IPS-18c (cell line): ENCODE measurements at regions not wholly inside any gene's neighbourhood (a gene's known extent, or its start where the extent isn't known, plus 50 kb on each side); places are given as distances from the start of the nearest gene placed in this dataset.

ENCODE experiments used
- H3K4me3 ChIP-seq: 2 replicates; pipeline ENCODE4 v1.7.0; 2013; ENCODE audit warnings: low read depth, mild to moderate bottlenecking, low read length, moderate library complexity; ENCODE audit not compliant: insufficient read depth
- H3K9me3 ChIP-seq: one replicate; pipeline ENCODE4 v1.6.1; 2013; ENCODE audit warnings: mild to moderate bottlenecking, low read length, moderate library complexity; ENCODE audit not compliant: control insufficient read depth, insufficient read depth

DNA sequence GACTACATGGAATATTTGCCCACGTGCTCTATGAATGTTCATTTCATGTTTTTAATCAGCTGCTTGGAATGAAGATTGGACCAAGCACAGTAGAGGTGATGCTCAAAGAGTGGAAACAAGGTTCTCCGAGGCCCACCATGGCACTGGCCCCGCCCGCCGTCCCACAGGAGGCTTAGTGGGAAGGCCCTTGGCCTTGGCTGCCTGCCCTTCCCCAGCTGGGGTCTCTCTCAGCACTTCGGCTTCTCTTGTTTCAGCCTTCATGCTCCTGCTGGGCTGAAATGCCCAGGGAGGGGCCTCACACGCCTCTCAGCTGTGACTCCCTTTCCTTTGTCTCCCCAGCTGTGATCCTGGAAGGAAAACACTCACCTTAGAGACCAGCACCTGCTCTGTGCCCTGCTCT, 833.2 kb downstream of the GALR1 start:
- Histone ChIP-seq H3K9me3 (peaks cover 2% of the 10 kb centered on the region), H3K4me3 (no peak overlapping the region)

DNA sequence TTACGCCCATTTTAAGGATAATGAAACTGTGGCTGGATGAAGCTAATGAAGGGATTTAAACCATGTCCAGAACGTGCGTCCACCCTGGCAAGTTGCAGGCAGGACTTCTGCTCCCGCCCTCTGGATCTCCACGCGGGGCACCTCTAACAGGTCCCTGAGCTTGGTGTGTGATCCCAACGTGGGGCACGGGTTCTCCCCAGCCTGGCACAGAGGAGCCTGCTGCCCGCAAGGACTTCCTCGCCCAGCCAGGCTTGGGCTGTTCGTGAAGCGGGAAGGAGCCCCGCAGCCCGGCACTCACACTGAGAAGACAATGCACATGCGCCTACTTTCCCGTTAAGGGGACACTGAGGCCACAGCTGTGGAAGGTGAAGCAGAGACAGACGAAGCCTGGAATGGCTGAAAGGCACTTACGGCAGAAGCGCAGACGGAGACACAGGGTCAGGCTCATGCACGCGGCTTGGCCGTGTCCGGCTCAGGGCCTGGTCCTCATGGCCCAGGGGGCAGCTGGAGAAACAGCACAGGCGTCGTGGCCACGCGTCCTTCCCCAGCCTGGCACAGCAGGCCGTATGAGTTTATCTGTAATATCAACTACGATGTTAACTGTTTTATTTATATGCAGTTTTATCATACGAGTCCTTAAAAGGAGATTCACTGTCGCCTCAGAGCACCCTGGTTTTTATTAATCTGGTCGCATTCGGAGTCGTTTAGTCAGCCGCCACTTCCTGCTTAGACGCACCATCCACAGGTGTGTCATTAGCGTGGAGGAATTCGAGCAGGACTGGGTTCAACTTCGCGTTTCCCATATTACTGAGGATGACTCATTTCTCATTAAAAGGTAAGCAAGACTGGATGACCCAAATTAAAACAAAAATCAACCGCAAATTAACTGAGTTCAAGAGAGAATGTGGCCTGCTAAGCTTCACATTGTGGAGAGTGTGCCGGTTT, 835.9 kb downstream of the GALR1 start:
- Histone ChIP-seq H3K4me3 (no peak overlapping the region), H3K9me3 (peaks cover 2% of the 10 kb centered on the region)

DNA sequence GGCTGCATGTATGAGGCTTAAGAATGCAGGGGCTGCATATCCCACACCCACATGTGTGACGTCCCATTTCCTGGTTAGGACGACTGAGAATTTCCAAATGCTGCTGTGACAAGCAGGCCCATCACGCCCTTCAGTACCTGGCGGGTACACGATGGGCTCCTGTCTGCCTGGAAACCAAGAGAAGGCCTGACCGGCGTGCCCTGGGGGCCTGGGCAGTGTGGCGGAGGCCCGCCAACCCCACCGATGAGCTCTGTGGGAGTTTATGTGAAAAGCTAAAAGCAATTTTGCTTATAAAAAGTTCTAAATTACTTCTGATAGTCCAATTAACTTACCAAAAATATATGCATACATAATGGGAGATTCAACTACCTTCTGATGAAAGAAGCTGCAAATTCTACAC, 837.3 kb downstream of the GALR1 start:
- peaks cover 2% of the 10 kb centered on the region for H3K9me3 ChIP-seq
- H3K4me3 ChIP-seq = no peak overlapping the region

DNA sequence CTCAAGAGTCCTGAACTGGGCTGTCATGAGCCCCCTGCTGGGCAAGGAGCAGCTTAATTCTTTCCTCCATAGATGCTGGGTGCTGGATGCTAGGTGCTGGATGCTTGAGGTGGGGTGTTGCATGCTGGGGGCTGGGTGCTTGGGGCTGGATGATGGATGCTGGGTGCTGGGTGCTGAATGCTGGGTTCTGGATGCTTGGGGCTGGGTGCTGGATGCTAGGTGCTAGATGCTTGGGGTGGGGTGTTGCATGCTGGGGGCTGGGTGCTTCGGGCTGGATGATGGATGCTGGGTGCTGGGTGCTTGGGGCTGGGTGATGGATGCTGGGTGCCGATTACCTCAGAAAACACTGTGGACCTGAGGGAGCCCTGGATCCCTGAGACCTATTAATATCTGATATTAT, 837.7 kb downstream of the GALR1 start:
- H3K9me3 ChIP-seq = peaks cover 2% of the 10 kb centered on the region
- H3K4me3 ChIP-seq = no peak overlapping the region

DNA sequence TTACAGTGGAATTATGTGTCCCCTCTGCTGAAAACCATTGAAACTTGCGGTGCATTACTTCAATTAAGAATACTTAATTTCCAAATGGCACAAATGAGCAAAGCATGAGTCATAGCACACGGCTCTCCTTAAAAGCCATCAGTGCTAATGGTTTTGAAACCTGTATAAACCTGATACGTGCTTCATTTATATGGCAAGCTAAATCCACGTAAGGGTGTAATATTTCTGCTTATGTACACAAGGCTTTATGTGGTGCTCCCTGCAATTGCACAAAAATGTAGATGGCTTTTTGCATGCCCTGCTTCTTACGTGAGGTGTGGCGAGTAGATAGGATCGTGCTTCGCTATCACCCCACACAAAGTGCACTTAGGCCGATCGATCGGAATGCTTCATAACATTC, 840.9 kb downstream of the GALR1 start:
- H3K4me3 ChIP-seq = no peak overlapping the region
- peaks cover 2% of the 10 kb centered on the region for H3K9me3 ChIP-seq

DNA sequence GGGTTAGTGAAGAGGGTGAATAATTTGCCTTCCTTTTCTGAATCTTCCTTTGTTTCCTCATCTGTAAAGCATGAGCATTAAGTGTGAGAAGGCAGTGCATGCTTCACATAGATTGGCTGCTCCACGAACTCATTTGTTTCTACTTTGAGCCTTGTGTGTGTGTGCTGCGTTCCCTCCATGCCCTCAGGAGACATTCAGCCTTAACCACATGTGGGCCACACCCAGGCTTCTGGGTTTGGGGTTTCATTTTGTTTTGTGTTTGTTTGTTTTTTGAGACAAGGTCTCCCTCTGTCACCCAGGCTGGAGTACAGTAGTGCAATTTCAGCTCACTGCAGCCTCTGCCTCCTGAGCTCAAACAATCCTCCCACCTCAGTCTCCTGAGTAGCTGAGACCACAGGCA, 843.3 kb downstream of the GALR1 start:
- Histone ChIP-seq H3K4me3 (no peak overlapping the region), H3K9me3 (no peaks in the 10 kb centered on the region)

DNA sequence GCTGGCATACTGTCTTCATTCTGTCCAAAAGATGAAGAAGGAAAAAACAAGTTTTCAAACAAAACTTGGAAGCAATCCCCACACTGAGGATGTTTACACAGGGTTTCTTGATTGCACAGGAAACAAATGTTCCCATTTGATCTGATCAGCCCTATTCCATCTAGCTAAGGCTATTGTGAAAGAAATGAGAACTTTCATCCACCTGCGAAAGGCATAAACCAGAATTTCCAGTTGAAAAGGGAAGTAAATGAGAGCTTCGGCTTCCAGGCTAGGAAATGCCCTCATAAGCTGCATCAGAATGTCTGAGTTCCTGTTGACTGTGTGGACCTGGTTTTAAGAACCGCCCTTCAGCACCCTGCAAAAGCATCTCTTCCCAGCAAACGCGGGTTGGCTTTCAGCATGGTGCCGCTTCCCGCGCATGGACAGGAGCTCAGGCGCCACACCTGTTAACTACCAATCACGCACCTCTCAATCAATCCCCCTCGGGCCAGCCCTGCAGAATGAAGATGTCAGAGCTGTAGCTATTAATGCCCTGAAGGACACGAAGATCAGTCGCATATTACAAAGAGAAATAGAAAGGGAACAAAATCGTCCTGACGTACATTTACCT, 850.4 kb downstream of the GALR1 start:
- H3K4me3 ChIP-seq = no peak overlapping the region
- peaks cover 3% of the 10 kb centered on the region for H3K9me3 ChIP-seq

DNA sequence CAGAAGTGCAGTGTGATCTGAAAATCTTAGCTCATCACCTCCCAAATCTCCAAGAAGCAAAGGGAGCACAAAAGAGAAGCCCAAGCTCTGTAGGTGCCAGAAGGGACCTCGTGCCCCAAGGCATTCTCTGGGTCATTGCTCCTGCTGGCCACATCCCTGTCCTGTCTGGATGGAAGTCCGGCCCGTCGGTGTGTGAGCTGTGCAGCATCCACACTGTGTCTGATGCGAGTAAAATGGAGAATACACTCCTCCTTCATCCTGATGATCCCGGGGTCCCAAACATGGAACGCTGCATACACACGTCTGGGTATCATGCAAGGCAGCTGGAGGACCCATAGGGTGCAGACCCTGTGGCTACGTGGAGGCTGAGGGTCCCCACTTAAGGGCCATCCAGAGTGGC, 851.4 kb downstream of the GALR1 start:
- Histone ChIP-seq H3K9me3 (peaks cover 3% of the 10 kb centered on the region), H3K4me3 (no peak overlapping the region)

DNA sequence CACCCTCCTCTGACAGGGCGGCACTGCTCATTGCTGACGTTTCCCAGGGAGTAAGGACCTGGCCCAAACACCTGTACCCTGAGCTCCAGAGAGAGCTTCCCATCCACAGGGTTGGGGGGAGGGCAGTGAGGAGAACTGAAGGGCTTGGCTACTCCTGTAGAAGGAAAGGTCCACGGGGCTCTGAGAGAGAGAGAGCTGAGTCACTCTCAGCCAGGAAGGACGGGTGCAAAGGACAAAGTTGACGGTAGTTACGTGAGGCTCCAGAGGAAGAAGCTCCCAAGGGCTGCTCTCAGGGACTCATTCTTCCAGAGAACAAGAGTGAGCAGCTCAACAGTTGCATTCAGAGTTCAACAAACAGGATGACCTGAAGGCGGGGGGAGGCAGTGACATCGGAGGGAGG, 852.5 kb downstream of the GALR1 start:
- Histone ChIP-seq H3K9me3 (peaks cover 3% of the 10 kb centered on the region), H3K4me3 (no peak overlapping the region)

DNA sequence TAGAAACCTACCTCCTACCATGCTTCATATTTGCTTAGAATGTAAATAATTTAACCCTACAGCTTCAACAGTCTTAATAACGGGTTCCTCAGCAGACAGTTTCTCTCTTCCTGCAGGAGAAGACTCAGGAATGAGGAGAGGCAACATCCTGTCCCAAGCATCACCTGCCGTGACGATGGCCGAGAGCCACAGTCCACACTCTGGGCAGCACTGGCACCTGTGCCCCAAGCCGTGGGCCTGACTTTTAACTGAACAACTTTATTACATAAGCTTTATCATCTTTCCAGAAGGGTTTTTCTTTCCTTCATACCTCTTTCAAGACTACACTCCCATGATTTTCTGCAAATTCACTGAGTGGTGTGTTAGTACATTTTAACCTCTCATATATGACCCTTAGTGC, 856.0 kb downstream of the GALR1 start:
- Histone ChIP-seq H3K4me3 (no peak overlapping the region), H3K9me3 (peaks cover 3% of the 10 kb centered on the region)

DNA sequence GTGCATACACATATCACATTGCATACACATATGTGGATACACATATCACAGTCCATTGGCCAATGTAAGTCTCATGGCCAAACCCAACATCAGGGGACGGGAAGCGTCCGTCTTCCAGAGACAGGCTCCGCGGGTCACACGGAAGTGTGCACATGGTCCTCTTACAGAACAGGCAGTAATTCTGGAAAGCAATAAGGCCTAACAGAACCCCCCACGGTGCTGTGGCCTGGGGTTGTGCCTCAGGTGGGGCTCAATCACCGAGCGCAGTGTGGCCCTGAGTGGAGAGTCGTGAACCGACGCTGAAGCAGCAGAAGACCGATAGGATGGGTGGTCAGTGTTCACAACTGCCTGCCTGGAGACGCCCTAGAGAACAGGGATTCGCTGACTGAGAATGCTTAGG, 857.3 kb downstream of the GALR1 start:
- Histone ChIP-seq H3K9me3 (peaks cover 3% of the 10 kb centered on the region), H3K4me3 (no peak overlapping the region)

DNA sequence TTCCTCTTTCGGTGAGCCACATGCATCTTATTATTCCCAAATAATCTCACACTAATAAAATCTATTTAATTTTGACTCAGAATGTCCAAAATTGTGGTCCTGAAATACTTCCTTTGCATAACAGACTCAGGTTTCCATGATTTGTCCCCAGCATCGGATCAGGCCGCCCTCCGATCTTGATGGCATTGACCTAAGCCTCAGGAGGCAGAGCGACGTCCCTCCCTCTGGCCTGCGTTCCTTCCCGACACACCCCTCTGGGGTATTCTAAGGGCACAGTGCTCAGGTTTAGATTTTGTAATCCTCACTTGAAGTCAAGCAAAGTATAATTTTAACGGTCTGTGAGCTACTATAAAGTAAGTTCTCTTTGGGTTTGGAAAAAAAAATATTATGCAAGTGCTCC, 857.7 kb downstream of the GALR1 start:
- Histone ChIP-seq H3K9me3 (peaks cover 3% of the 10 kb centered on the region), H3K4me3 (no peak overlapping the region)

DNA sequence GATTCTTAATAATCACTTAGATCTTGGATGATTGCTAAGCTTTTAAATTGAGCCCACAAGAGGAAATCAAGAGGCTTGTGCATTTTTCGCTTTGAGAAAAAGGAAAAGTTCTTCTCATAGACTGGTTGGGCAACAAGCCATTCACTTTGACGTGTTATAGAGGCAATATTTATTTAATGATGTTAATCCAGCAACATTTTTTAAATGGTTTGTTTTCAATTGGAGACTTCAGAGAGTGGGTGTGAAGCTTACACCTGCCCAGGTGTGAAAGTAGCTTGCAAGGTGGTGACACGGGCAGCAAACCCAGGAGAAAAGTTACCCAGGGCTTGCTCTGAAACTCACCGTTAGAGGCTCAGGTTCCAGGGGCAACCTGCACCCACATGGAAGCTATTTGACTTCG, 858.9 kb downstream of the GALR1 start:
- no peak overlapping the region for H3K4me3 ChIP-seq

DNA sequence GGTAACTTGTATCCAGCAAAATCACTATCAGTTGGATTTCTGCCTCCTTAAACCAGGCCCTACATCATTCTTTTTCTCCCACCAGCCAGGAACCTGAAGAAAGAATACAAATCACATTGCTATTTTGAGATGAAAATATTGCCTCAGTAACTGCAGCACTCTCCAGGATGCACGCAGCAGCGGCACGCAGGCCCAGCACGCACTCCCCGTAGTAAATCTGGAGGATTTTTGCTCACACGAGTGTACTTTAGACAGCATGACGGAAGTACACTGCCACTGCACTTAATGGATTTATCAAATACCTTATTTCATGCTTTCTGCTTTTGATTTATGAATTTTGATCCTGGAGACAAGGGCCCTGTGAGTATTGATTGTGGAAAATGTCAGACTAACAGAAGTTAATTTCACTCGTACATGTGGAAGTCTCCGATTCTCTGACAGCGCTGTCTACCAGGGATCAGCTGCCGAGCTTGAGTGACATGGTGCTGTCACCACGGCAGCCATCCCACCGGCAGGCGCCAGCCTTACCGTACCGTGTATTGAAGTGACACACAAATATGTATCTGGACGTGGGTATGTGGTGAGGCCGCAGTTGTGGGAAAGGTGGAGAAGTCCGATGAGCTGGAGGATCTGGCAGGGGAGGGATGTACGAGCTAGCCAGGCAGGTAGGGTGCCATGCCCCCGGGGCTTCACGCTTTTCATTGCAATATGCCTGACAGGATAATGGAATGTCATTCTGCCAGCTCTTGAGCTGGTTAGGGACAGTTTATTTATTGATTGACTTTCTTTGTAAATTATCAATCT, 863.7 kb downstream of the GALR1 start:
- Histone ChIP-seq H3K9me3 (no peaks in the 10 kb centered on the region), H3K4me3 (no peak overlapping the region)

More for the DNA sequence above, 858.9 kb downstream of the GALR1 start:
- peaks cover 3% of the 10 kb centered on the region for H3K9me3 ChIP-seq

DNA sequence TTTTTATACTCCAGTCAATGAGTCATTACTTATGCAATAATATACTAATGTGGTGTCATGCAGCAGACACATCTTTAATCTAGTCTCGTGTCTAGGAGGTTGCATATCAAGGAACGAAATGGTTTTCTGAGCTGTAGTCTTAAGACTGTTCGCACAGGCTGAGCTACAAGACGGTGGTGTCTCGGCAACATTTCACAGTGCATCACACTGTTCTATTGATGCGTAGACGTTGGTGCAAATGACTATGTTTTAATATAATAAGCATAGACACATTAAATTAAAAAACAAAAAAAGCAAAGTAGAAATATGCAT, 864.2 kb downstream of the GALR1 start:
- H3K9me3 ChIP-seq = no peaks in the 10 kb centered on the region
- H3K4me3 ChIP-seq = no peak overlapping the region

DNA sequence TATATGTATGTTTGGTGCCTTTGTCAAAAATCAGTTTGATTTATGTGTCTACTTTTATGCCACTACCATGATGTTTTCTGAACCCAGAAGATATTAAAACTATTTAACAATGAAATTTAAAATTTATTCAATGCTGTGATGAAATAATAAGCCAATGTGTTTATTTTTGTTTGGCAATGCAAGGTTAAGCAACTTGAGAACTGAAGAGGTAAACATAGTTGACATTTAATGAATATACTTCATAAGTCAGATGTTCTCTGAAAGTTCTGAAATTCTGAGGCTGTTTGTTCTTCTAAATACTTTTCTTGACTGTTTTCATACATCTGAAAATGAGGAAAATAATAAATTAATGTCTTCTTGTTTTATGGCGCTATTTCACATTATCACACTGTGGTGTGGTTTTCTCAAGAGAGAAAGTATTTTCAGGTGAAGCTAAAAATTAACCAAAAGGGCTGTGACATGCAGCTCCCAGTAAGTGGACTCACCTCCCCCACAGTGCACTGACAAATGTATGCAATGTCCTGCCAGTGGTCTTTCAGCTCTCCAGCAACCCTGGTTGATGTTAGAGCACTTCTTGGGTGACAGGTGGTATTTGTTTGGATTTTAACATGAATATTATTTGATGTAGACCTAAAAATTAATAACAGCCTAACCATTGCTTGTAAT, 863.6 kb upstream of the SALL3 start:
- Histone ChIP-seq H3K9me3 (no peaks in the 10 kb centered on the region), H3K4me3 (no peak overlapping the region)

DNA sequence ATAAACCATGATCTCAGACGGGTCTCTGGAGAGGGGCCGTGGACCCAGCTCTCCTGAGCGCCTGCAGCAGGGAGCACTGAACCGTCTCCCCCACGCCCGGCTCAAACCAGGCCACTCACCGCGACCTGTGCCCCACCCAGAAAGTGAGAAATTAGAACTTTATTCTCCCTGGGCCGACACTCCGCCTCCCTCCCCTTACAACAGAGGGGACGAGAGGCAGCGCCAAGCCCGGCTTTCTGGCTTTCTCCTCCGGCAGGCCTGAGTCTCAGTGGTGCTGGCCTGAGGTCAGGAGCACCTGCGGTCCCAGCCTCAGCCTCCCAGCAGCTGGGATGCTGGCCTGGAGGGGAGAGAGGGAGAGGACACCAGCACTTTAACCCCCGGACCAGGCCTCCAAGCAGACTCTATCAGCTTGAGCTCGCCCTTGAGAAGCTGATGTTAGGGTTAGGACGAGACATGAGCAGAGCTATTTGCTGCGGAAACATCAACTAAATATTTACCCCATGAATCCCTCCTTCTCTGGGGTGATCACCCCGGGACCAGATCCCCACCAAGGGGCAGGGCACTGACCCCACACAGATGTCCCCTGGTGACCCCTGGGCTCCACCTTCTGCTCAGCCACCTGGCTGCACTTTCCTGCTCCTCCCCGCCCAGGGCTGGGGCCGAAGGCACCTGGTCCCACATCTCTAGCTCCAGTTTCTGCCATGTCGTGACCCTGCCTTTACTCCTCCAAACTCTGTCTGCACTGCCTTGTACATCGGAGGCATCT, 856.3 kb upstream of the SALL3 start:
- H3K9me3 ChIP-seq = no peaks in the 10 kb centered on the region
- H3K4me3 ChIP-seq = no peak overlapping the region
